Heart left ventricle (tissue), 13 donors: ENCODE measurements at regions not wholly inside any gene's neighbourhood (a gene's known extent, or its start where the extent isn't known, plus 50 kb on each side); places are given as distances from the start of the nearest gene placed in this dataset.

Experiments used
- CTCF ChIP-seq, 12 donors: fragments of 200-600 bp; sonication (generic) in 4 of 12; IDR thresholded peaks; one replicate each; pipeline versions ENCODE4 v1.5.0 to v1.8.0; 2018 to 2022; ENCODE audit warnings: antibody characterized with exemption in 12 of 12, mild to moderate bottlenecking in 5 of 12
- POLR2A ChIP-seq, 2 donors: fragments of 450-650 bp; IDR thresholded peaks; one replicate each; pipeline ENCODE4 v1.6.1; 2017; ENCODE audit warnings: antibody characterized with exemption in 2 of 2, mild to moderate bottlenecking in 2 of 2, moderate library complexity in 2 of 2
- donor health status: ischemic (EF 13 %, LVEDD 7.1; RV severe dilation, severe dysfunction).
- donor health status: DM: no; HTN: yes; CAD: no.
- donor health status: DM: no; HTN: no; CAD: no.
- donor health status: ischemic (EF 25% LVEDD 6.9; RV normal size, moderate dysfunction).
- donor health status: ischemic (EF 25% LVEDD 5.7; RV mildly dilated, moderate dysfunction).
- donor health status: ischemic (EF 35%, LVEDD 5.7; RV mildly dilated, moderate dysfunction).
- donor health status: nonischemic (EF 11% LVEDD 7.7; RV severe dilation, severe dysfunction).
- donor health status: DM: yes; HTN: yes; CAD: no.
- donor health status: PGD.
- donor health status: ischemic (EF 29% LVEDD 5.4; RV normal size, mild dysfunction).
- donor health status: nonischemic (EF 23%, LVEDD 6.1; RV moderate dilation, normal function).

GRCh38 chr18:75656563-75657247 is 229.2 kb upstream of the SMIM21 start:
- TF ChIP-seq CTCF (IDR thresholded peaks at IDR 0.05) (no peak), POLR2A (IDR thresholded peaks at IDR 0.05) (no peak)
